HCT116 (cell line): ENCODE measurements at regions not wholly inside any gene's neighbourhood (a gene's known extent, or its start where the extent isn't known, plus 50 kb on each side); places are given as distances from the start of the nearest gene placed in this dataset.
A peak's percentile ranks its signal among the peaks of the same experiment; 100 is the strongest.

Experiments used
- ATAC-seq: fragments of 200-7000 bp; cut with Tn5 transposase; 2 replicates; pipeline ENCODE4 v1.9.1; 2020; ENCODE audit warnings: mild to moderate bottlenecking, moderate library complexity
- BruUV-seq: library from RNA; stranded (reverse); fragments of 400-500 nt; replicated peaks from 2 replicates; lab custom pipeline; 2021; lab: Mats Ljungman, UMichigan
- CTCF ChIA-PET: fragments of 300-600 bp; sonication (Branson Sonifier 250); formaldehyde crosslinking; loops from one replicate; lab custom pipeline; 2021; ENCODE audit warnings: antibody characterized with exemption; lab: Charles Lee
- POLR2A ChIA-PET: fragments of 300-600, 350-600 bp; sonication (Branson Sonifier 250); formaldehyde crosslinking; loops from one replicate; lab custom pipeline; 2021; ENCODE audit warnings: antibody characterized with exemption; lab: Charles Lee
- RAD21 ChIA-PET, 2 experiments: fragments of 300-600 bp; sonication (Branson Sonifier 250); formaldehyde crosslinking; loops; one replicate each; lab custom pipeline; 2023; ENCODE audit warnings: low total read pairs in 2 of 2; ENCODE audit not compliant: uncharacterized antibody in 2 of 2, unreplicated experiment in 2 of 2, low non-redundant PET in 1 of 2; lab: Charles Lee
- DNase-seq: peaks from one replicate; pipeline ENCODE4 v3.0.0-alpha.2; 2010; ENCODE audit warnings: low read depth, low spot score
- H2AFZ ChIP-seq: fragments of 200-600 bp; shearing (Covaris generic), sonication (generic); 2 replicates; pipeline ENCODE4 v1.6.1; 2017; ENCODE audit warnings: low read depth, mixed run types, mixed read lengths, antibody characterized with exemption, low read length; ENCODE audit not compliant: poor library complexity, severe bottlenecking
- H3K27ac ChIP-seq: 2 replicates; pipeline ENCODE4 v1.5.1; 2012; ENCODE audit warnings: low read depth, low read length
- H3K27me3 ChIP-seq: fragments of 200-600 bp; sonication (generic); 2 replicates; pipeline ENCODE4 v1.6.1; 2016; ENCODE audit warnings: mixed run types, low read length, mixed read lengths; ENCODE audit not compliant: insufficient read depth
- H3K36me3 ChIP-seq, 2 experiments: fragments of 200-500 bp in 1 of 2; fragments of 200-600 bp in 1 of 2; sonication (Bioruptor generic) in 1 of 2; sonication (generic) in 1 of 2; 2 replicates each; pipeline versions ENCODE4 v1.5.1 to v1.6.1; 2014 to 2016; ENCODE audit warnings: low read length in 2 of 2, inconsistent platforms in 1 of 2, mixed read lengths in 1 of 2, mixed run types in 1 of 2; ENCODE audit not compliant: insufficient read depth in 2 of 2, control insufficient read depth in 1 of 2
- H3K4me1 ChIP-seq, 2 experiments: fragments of 200-600 bp in 1 of 2; sonication (generic) in 1 of 2; 2 replicates each; pipeline versions ENCODE4 v1.5.1 to v1.6.1; 2012 to 2017; ENCODE audit warnings: low read length in 2 of 2, inconsistent platforms in 1 of 2, mild to moderate bottlenecking in 1 of 2, mixed read lengths in 1 of 2, mixed run types in 1 of 2, moderate library complexity in 1 of 2; ENCODE audit not compliant: insufficient read depth in 2 of 2, control insufficient read depth in 1 of 2
- H3K4me2 ChIP-seq: fragments of 200-600 bp; sonication (generic); 2 replicates; pipeline ENCODE4 v1.6.1; 2017; ENCODE audit warnings: mixed run types, low read length, mixed read lengths
- H3K4me3 ChIP-seq, 2 experiments: fragments of 200-600 bp in 1 of 2; sonication (generic) in 1 of 2; replicated peaks in 1 of 2; 2 replicates each; pipeline ENCODE4 v1.5.1; 2011 to 2016; ENCODE audit warnings: low read length in 2 of 2, control low read depth in 1 of 2, low read depth in 1 of 2, mild to moderate bottlenecking in 1 of 2, mixed read lengths in 1 of 2, mixed run types in 1 of 2
- H3K79me2 ChIP-seq: fragments of 200-600 bp; sonication (generic); 2 replicates; pipeline ENCODE4 v1.6.1; 2017; ENCODE audit warnings: mild to moderate bottlenecking, mixed run types, low read length, moderate library complexity, mixed read lengths; ENCODE audit not compliant: insufficient read depth
- H3K9ac ChIP-seq: fragments of 200-600 bp; sonication (generic); 2 replicates; pipeline ENCODE4 v1.6.1; 2016; ENCODE audit warnings: low read length, mixed read lengths
- H3K9me2 ChIP-seq: fragments of 200-600 bp; sonication (generic), shearing (Covaris generic); 2 replicates; pipeline ENCODE4 v1.6.1; 2017; ENCODE audit warnings: mixed run types, mild to moderate bottlenecking, moderate library complexity; ENCODE audit not compliant: insufficient read depth
- H3K9me3 ChIP-seq, 2 experiments: fragments of 200-500 bp in 1 of 2; fragments of 200-600 bp in 1 of 2; sonication (Bioruptor generic) in 1 of 2; sonication (generic) in 1 of 2; 2 replicates each; pipeline ENCODE4 v1.6.1; 2014 to 2017; ENCODE audit warnings: low read length in 2 of 2, mixed read lengths in 2 of 2, inconsistent platforms in 1 of 2, low read depth in 1 of 2, mild to moderate bottlenecking in 1 of 2, mixed run types in 1 of 2, moderate library complexity in 1 of 2; ENCODE audit not compliant: control insufficient read depth in 1 of 2, insufficient read depth in 1 of 2
- H4K20me1 ChIP-seq: fragments of 200-600 bp; sonication (generic), shearing (Covaris generic); 2 replicates; pipeline ENCODE4 v1.6.1; 2017; ENCODE audit warnings: mixed run types, mild to moderate bottlenecking, moderate library complexity; ENCODE audit not compliant: insufficient read depth
- CBX3 ChIP-seq: IDR thresholded peaks from 2 replicates; pipeline ENCODE4 v1.6.1; 2012; ENCODE audit warnings: low read depth
- CEBPB ChIP-seq: IDR thresholded peaks from 2 replicates; pipeline ENCODE4 v1.6.1; 2012; ENCODE audit warnings: low read depth
- CTCF ChIP-seq, 3 experiments: fragments of 200-600 bp in 1 of 3; sonication (generic) in 1 of 3; IDR thresholded peaks in 2 of 3; conservative IDR thresholded peaks in 1 of 3; 2 replicates each; pipeline ENCODE4 v1.5.1; 2012 to 2017; ENCODE audit warnings: low read depth in 2 of 3, low read length in 2 of 3, antibody characterized with exemption in 1 of 3, borderline replicate concordance in 1 of 3, control low read depth in 1 of 3, mild to moderate bottlenecking in 1 of 3, mixed read lengths in 1 of 3, mixed run types in 1 of 3, moderate library complexity in 1 of 3; ENCODE audit not compliant: insufficient read depth in 1 of 3
- ELF1 ChIP-seq: IDR thresholded peaks from 2 replicates; pipeline ENCODE4 v1.6.1; 2012; ENCODE audit warnings: low read depth, borderline replicate concordance
- EZH2phosphoT487 ChIP-seq: fragments of 200-600 bp; IDR thresholded peaks from 2 replicates; pipeline ENCODE4 v1.6.1; 2018; ENCODE audit warnings: antibody characterized with exemption, borderline replicate concordance
- FOSL1 ChIP-seq: IDR thresholded peaks from 2 replicates; pipeline ENCODE4 v1.6.1; 2012; ENCODE audit warnings: low read depth
- JUND ChIP-seq: IDR thresholded peaks from 2 replicates; pipeline ENCODE4 v1.6.1; 2012
- POLR2A ChIP-seq: IDR thresholded peaks from 2 replicates; pipeline ENCODE4 v1.7.0; 2011; ENCODE audit warnings: borderline replicate concordance; ENCODE audit not compliant: insufficient read depth, insufficient read length; ENCODE audit errors: extremely low read depth
- RAD21 ChIP-seq: IDR thresholded peaks from 2 replicates; pipeline ENCODE4 v1.6.1; 2012; ENCODE audit warnings: low read depth, mild to moderate bottlenecking
- SIN3A ChIP-seq: IDR thresholded peaks from 2 replicates; pipeline ENCODE4 v1.6.1; 2012; ENCODE audit warnings: low read depth
- SP1 ChIP-seq: IDR thresholded peaks from 2 replicates; pipeline ENCODE4 v1.6.1; 2012; ENCODE audit warnings: low read depth
- SRF ChIP-seq: IDR thresholded peaks from 2 replicates; pipeline ENCODE4 v1.6.1; 2012; ENCODE audit warnings: low read depth
- YY1 ChIP-seq: IDR thresholded peaks from 2 replicates; pipeline ENCODE4 v1.6.1; 2011; ENCODE audit warnings: low read length, low read depth, moderate library complexity, mild to moderate bottlenecking; ENCODE audit not compliant: insufficient replicate concordance; ENCODE audit errors: extremely low read depth
- ZBTB33 ChIP-seq: IDR thresholded peaks from 2 replicates; pipeline ENCODE4 v1.6.1; 2011; ENCODE audit warnings: mild to moderate bottlenecking, low read length, moderate library complexity; ENCODE audit not compliant: insufficient replicate concordance; ENCODE audit errors: extremely low read depth
- ZFX ChIP-seq: fragments of 450-650 bp; IDR thresholded peaks from 2 replicates; pipeline ENCODE4 v1.6.1; 2017
- ZNF274 ChIP-seq: fragments of 200-500 bp; sonication (Bioruptor generic); IDR thresholded peaks from 2 replicates; pipeline ENCODE4 v1.6.1; 2014; ENCODE audit warnings: mild to moderate bottlenecking, low read depth, low read length, inconsistent platforms
- intact Hi-C: fragments of 100-400 bp; cut with micrococcal nuclease; formaldehyde crosslinking; loops from 2 replicates; pipeline ENCODE4 v1.10.0; 2022

- Histone ChIP-seq H3K9me2 (no peaks in the 10 kb centered on the region), H3K27me3 (peaks cover 3% of the 10 kb centered on the region; the same call in 1 of the 2 replicates), H3K4me3 (no peak overlapping the region), H3K79me2 (no peaks in the 10 kb centered on the region), H4K20me1 (no peaks in the 10 kb centered on the region), H3K9ac (no peak overlapping the region), H3K27ac (no peak overlapping the region)
- RAD21 ChIA-PET = no interaction called here
- no peak for DNase-seq
- intact Hi-C loops = loop anchor here (1.0 kb wide), 1 partner anchor 145 kb away; no protein-coding TSS in a partner anchor
- TF ChIP-seq CTCF (IDR thresholded peaks at IDR 0.05 in 2 of 3, conservative IDR thresholded peaks at IDR 0.05 in 1 of 3; ENCODE audit: borderline replicate concordance in 1 of 3, insufficient read depth in 1 of 3, low read depth in 2 of 3, low read length in 2 of 3) = peak; percentile 33 to 52 (median 43); a peak in 5 of 6 replicates
- no peak for TF ChIP-seq CBX3
- TF ChIP-seq EZH2phosphoT487 = no peak
- TF ChIP-seq YY1 = no peak
- peak; percentile 55 for TF ChIP-seq RAD21
- TF ChIP-seq, all 23 proteins: peak for 2
- ATAC-seq = peak; percentile 76
- H2AFZ ChIP-seq = no peak overlapping the region
- H3K36me3 ChIP-seq = no peaks in the 10 kb centered on the region
- CTCF ChIA-PET = interaction anchor here (0.8 to 1.9 kb wide), 3 partner anchors 143 to 162 kb away, joined by 3 to 9 read pairs (median 4); no protein-coding TSS in a partner anchor
- H3K4me1 ChIP-seq = no peaks in the 10 kb centered on the region
- no TSS peak for BruUV-seq
- no peaks in the 10 kb centered on the region for H3K9me3 ChIP-seq
- POLR2A ChIA-PET = no interaction called here
- no peak overlapping the region for H3K4me2 ChIP-seq
Measured at GRCh38 chr5:32852535-32852934, 141.4 kb downstream of the NPR3 start.

- Histone ChIP-seq H3K79me2 (no peaks in the 10 kb centered on the region), H3K9me2 (no peaks in the 10 kb centered on the region), H3K9me3 (no peaks in the 10 kb centered on the region), H3K9ac (no peak overlapping the region), H3K36me3 (no peaks in the 10 kb centered on the region), H3K4me3 (no peak overlapping the region), H3K27me3 (peaks cover 3% of the 10 kb centered on the region; the same call in 1 of the 2 replicates), H3K4me1 (no peaks in the 10 kb centered on the region), H3K27ac (no peak overlapping the region), H2AFZ (no peak overlapping the region), H4K20me1 (no peaks in the 10 kb centered on the region), H3K4me2 (no peak overlapping the region)
- ChIA-PET POLR2A (no interaction called here), CTCF (interaction anchor here (0.8 to 1.9 kb wide), 3 partner anchors 144 to 162 kb away, joined by 3 to 9 read pairs (median 4); no protein-coding TSS in a partner anchor), RAD21 (no interaction called here)
- ATAC-seq (no peak), DNase-seq (no peak)
- intact Hi-C loops = loop anchor here (1.0 kb wide), 1 partner anchor 146 kb away; no protein-coding TSS in a partner anchor
- BruUV-seq = no TSS peak
- TF ChIP-seq ZFX (no peak), POLR2A (no peak), ELF1 (no peak), FOSL1 (no peak), ZBTB33 (no peak), ZNF274 (no peak), JUND (no peak), CEBPB (no peak), YY1 (no peak), SP1 (no peak), SIN3A (no peak), CBX3 (no peak), SRF (no peak)
Measured at GRCh38 chr5:32852976-32853375, 141.9 kb downstream of the NPR3 start.
